Endothelial cell of umbilical vein (primary cell): ENCODE measurements at regions not wholly inside any gene's neighbourhood (a gene's known extent, or its start where the extent isn't known, plus 50 kb on each side); places are given as distances from the start of the nearest gene placed in this dataset.

Experiments
- BruUV-seq: library from RNA; stranded (reverse); fragments of 400-500 nt; replicated peaks from 2 replicates; lab custom pipeline; 2021; lab: Mats Ljungman, UMichigan
- CTCF ChIA-PET: fragments of 300-600, 350-600 bp; sonication (Branson Sonifier 250); formaldehyde crosslinking; loops from one replicate; lab custom pipeline; 2021; ENCODE audit warnings: antibody characterized with exemption, inconsistent platforms; lab: Charles Lee
- POLR2A ChIA-PET: fragments of 300-600, 350-600 bp; sonication (Branson Sonifier 250); formaldehyde crosslinking; loops from one replicate; lab custom pipeline; 2021; ENCODE audit warnings: antibody characterized with exemption, inconsistent platforms; lab: Charles Lee
- DNase-seq: peaks from one replicate; pipeline ENCODE4 v3.0.0-alpha.2; 2011; ENCODE audit warnings: low read depth, low spot score
- FAIRE-seq: peaks from 2 replicates; lab custom pipeline; 2011; peaks lifted over from hg19 to GRCh38; lab: Jason Lieb, UNC
- H2AFZ ChIP-seq: 2 replicates; pipeline ENCODE4 v1.6.0; 2012; ENCODE audit warnings: low read depth, low read length, control low read depth, inconsistent platforms
- H3K27ac ChIP-seq: 2 replicates; pipeline ENCODE4 v1.5.1; 2011; ENCODE audit warnings: low read depth, mild to moderate bottlenecking, control low read depth, low read length, moderate library complexity; ENCODE audit not compliant: insufficient read depth
- H3K27me3 ChIP-seq, 2 experiments: 2 replicates each; pipeline versions ENCODE4 v1.6.0 to v1.6.1; 2011; ENCODE audit warnings: low read length in 2 of 2, mixed read lengths in 1 of 2; ENCODE audit not compliant: control insufficient read depth in 2 of 2, insufficient read depth in 2 of 2
- H3K36me3 ChIP-seq, 2 experiments: 2 replicates in 1 of 2; 3 replicates in 1 of 2; pipeline ENCODE4 v1.5.1; 2011; ENCODE audit warnings: low read length in 2 of 2, mild to moderate bottlenecking in 1 of 2, moderate library complexity in 1 of 2; ENCODE audit not compliant: control insufficient read depth in 2 of 2, insufficient read depth in 2 of 2; ENCODE audit errors: extremely low read depth in 1 of 2
- H3K4me1 ChIP-seq: 3 replicates; pipeline ENCODE4 v1.5.1; 2011; ENCODE audit warnings: mild to moderate bottlenecking, low read length; ENCODE audit not compliant: control insufficient read depth, insufficient read depth; ENCODE audit errors: extremely low read depth
- H3K4me2 ChIP-seq: 2 replicates; pipeline ENCODE4 v1.6.1; 2011; ENCODE audit warnings: low read length, control low read depth, mixed read lengths; ENCODE audit not compliant: insufficient read depth
- H3K4me3 ChIP-seq, 3 experiments: fragments of 200-600 bp in 1 of 3; sonication (generic), shearing (Covaris generic) in 1 of 3; replicated peaks in 1 of 3; 2 replicates each; pipeline ENCODE4 v1.5.1; 2011 to 2016; ENCODE audit warnings: control low read depth in 3 of 3, low read length in 3 of 3, mild to moderate bottlenecking in 2 of 3, inconsistent platforms in 1 of 3, low read depth in 1 of 3, moderate library complexity in 1 of 3; ENCODE audit not compliant: insufficient read depth in 1 of 3
- H3K79me2 ChIP-seq: 2 replicates; pipeline ENCODE4 v1.6.0; 2012; ENCODE audit warnings: low read length, inconsistent platforms; ENCODE audit not compliant: control insufficient read depth, insufficient read depth
- H3K9ac ChIP-seq: replicated peaks from 2 replicates; pipeline ENCODE3; 2011; ENCODE audit warnings: low read length, control low read depth; ENCODE audit not compliant: insufficient read depth; ENCODE audit errors: extremely low read depth
- H3K9me1 ChIP-seq: replicated peaks from 3 replicates; pipeline ENCODE4 v1.6.0; 2011; ENCODE audit warnings: mild to moderate bottlenecking, low read length; ENCODE audit not compliant: control insufficient read depth, insufficient read depth; ENCODE audit errors: extremely low read depth
- H3K9me3 ChIP-seq: replicated peaks from 2 replicates; pipeline ENCODE4 v1.5.1; 2012; ENCODE audit warnings: low read length, inconsistent platforms; ENCODE audit not compliant: control insufficient read depth, insufficient read depth
- H4K20me1 ChIP-seq: replicated peaks from 2 replicates; pipeline ENCODE3; 2011; ENCODE audit warnings: mild to moderate bottlenecking, low read length; ENCODE audit not compliant: control insufficient read depth, insufficient read depth; ENCODE audit errors: extremely low read depth
- EZH2 ChIP-seq: IDR thresholded peaks from 2 replicates; pipeline ENCODE4 v1.6.1; 2012; ENCODE audit warnings: borderline replicate concordance, low read depth, mild to moderate bottlenecking, moderate library complexity, low read length, inconsistent platforms; ENCODE audit not compliant: severe bottlenecking
- FOS ChIP-seq: IDR thresholded peaks from 2 replicates; pipeline ENCODE4 v1.6.1; 2011; ENCODE audit warnings: mild to moderate bottlenecking, low read length, moderate library complexity, borderline replicate concordance; ENCODE audit not compliant: insufficient read depth
- GATA2 ChIP-seq: IDR thresholded peaks from 2 replicates; pipeline ENCODE4 v1.7.0; 2011; ENCODE audit warnings: low read depth, mild to moderate bottlenecking, moderate library complexity, mixed read lengths, low read length; ENCODE audit not compliant: insufficient read length, insufficient read depth
- JUN ChIP-seq: IDR thresholded peaks from 2 replicates; pipeline ENCODE4 v1.6.1; 2011; ENCODE audit warnings: borderline replicate concordance, low read depth; ENCODE audit not compliant: insufficient read length, insufficient read depth
- MYC ChIP-seq: IDR thresholded peaks from one replicate; pipeline ENCODE4 v1.6.1; 2011; ENCODE audit warnings: mild to moderate bottlenecking, low read depth, low read length
- POLR2A ChIP-seq: IDR thresholded peaks from 2 replicates; pipeline ENCODE4 v1.6.1; 2012; ENCODE audit warnings: low read depth, mild to moderate bottlenecking, control low read depth, low read length
- POLR2AphosphoS5 ChIP-seq: IDR thresholded peaks from 2 replicates; pipeline ENCODE4 v1.6.1; 2012; ENCODE audit warnings: low read depth, mild to moderate bottlenecking, control low read depth, low read length, moderate library complexity; ENCODE audit not compliant: insufficient read depth
- dilution Hi-C: fragments of 300-500 bp; cut with MboI; formaldehyde crosslinking; loops from one replicate; pipeline ENCODE4 v1.15.0; 2019; ENCODE audit warnings: low sequenced_read_pairs; ENCODE audit not compliant: extremely low pct_ligation_motif_present
- intact Hi-C: fragments of 100-400 bp; cut with micrococcal nuclease; formaldehyde crosslinking; loops from one replicate; pipeline ENCODE4 v1.10.0; 2022
- TF ChIP-seq, protein P1 (sequence below): IDR thresholded peaks from 2 replicates; pipeline ENCODE4 v1.6.1; 2011; ENCODE audit not compliant: insufficient read depth, insufficient read length
- TF ChIP-seq, protein P2 (sequence below), 2 donors: IDR thresholded peaks; 1 replicate in 1 of 2; 2 replicates in 1 of 2; pipeline ENCODE4 v1.5.1; 2011; ENCODE audit warnings: low read length in 2 of 2, mild to moderate bottlenecking in 2 of 2, moderate library complexity in 2 of 2, control low read depth in 1 of 2, inconsistent platforms in 1 of 2, low read depth in 1 of 2; ENCODE audit not compliant: insufficient read depth in 1 of 2; ENCODE audit errors: extremely low read depth in 1 of 2

DNA sequence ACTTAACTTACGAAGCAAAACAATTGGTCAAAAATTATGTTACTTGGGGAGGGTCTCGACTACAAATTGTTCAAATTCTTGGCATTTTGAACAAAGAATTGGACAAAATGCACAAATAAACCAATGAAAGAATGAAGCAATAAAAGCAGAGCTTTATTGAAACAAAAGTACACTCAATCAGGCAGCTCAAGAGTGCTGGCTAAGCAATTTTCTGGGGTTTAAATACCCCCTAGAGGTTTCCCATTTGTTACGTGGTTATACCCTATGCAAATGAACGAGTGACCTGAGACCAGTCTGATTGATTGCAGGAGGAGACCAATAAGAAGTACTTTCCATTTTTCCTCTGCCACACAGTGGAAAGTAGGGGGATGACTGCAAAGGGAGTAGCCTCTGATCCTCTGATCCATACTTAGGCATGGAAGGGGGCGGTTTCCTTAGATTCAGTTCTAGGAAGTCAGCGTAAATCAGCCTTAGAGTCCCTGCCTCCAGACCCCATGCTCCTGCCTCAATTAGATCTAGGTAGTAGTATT, 228.6 kb downstream of the EFNB2 start:
- Histone ChIP-seq H2AFZ (no peak overlapping the region), H3K27ac (no peak overlapping the region), H4K20me1 (no peaks in the 10 kb centered on the region), H3K9ac (no peak overlapping the region), H3K36me3 (no peaks in the 10 kb centered on the region), H3K79me2 (no peaks in the 10 kb centered on the region), H3K9me1 (no peaks in the 10 kb centered on the region), H3K4me1 (no peaks in the 10 kb centered on the region), H3K4me2 (no peak overlapping the region), H3K27me3 (no peaks in the 10 kb centered on the region), H3K4me3 (no peak overlapping the region), H3K9me3 (no peaks in the 10 kb centered on the region)
- dilution Hi-C loops (no loop called here), intact Hi-C loops (no loop called here)
- DNase-seq (no peak), FAIRE-seq (no peak)
- POLR2A ChIA-PET: no interaction called here
- TF ChIP-seq POLR2A: no peak
- no peak for TF ChIP-seq MYC
- CTCF ChIA-PET: no interaction called here
- no TSS peak for BruUV-seq

DNA sequence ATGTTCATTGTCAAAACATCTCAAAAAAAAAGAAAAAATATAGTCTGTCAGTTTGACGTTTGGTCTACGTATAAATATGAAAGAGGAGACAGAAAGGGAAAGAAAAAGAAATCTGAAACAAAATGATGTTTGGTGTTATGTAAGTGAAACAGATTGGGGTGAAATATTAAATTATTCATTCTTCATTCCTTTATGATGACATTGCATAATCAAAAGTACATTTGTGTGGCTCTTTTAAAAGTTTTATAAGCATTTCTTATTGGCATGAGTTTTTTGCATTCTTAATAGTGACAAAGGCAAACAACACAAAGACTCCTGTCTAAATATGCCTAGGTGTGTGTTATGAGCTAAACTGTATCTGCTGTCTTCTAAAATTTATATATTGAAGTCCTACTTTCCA, 232.6 kb downstream of the EFNB2 start:
- Histone ChIP-seq H3K4me1 (no peaks in the 10 kb centered on the region), H3K79me2 (no peaks in the 10 kb centered on the region), H3K36me3 (no peaks in the 10 kb centered on the region), H3K9me3 (no peaks in the 10 kb centered on the region), H3K9me1 (no peaks in the 10 kb centered on the region), H4K20me1 (no peaks in the 10 kb centered on the region), H3K27ac (no peak overlapping the region), H3K9ac (no peak overlapping the region), H3K4me2 (no peak overlapping the region), H3K27me3 (no peaks in the 10 kb centered on the region), H2AFZ (no peak overlapping the region), H3K4me3 (no peak overlapping the region)
- no TSS peak for BruUV-seq
- CTCF ChIA-PET: no interaction called here
- POLR2A ChIA-PET: no interaction called here
- FAIRE-seq: no peak
- intact Hi-C loops: no loop called here
- no peak for DNase-seq
- no peak for TF ChIP-seq JUN
- TF ChIP-seq, protein P1, sequence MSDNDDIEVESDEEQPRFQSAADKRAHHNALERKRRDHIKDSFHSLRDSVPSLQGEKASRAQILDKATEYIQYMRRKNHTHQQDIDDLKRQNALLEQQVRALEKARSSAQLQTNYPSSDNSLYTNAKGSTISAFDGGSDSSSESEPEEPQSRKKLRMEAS: no peak
- no peak for TF ChIP-seq GATA2
- no peak for TF ChIP-seq POLR2A
- TF ChIP-seq, protein P2, sequence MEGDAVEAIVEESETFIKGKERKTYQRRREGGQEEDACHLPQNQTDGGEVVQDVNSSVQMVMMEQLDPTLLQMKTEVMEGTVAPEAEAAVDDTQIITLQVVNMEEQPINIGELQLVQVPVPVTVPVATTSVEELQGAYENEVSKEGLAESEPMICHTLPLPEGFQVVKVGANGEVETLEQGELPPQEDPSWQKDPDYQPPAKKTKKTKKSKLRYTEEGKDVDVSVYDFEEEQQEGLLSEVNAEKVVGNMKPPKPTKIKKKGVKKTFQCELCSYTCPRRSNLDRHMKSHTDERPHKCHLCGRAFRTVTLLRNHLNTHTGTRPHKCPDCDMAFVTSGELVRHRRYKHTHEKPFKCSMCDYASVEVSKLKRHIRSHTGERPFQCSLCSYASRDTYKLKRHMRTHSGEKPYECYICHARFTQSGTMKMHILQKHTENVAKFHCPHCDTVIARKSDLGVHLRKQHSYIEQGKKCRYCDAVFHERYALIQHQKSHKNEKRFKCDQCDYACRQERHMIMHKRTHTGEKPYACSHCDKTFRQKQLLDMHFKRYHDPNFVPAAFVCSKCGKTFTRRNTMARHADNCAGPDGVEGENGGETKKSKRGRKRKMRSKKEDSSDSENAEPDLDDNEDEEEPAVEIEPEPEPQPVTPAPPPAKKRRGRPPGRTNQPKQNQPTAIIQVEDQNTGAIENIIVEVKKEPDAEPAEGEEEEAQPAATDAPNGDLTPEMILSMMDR (IDR thresholded peaks at IDR 0.05; ENCODE audit: extremely low read depth in 1 of 2, insufficient read depth in 1 of 2, low read depth in 1 of 2, low read length in 2 of 2): no peak
- no peak for TF ChIP-seq FOS
- no peak for TF ChIP-seq POLR2AphosphoS5
- no peak for TF ChIP-seq EZH2
- TF ChIP-seq MYC: no peak
- dilution Hi-C loops: no loop called here
